Spleen (tissue), 11 donors: ENCODE measurements at regions not wholly inside any gene's neighbourhood (a gene's known extent, or its start where the extent isn't known, plus 50 kb on each side); places are given as distances from the start of the nearest gene placed in this dataset.

ENCODE experiments used
- DNase-seq: peaks from one replicate; pipeline ENCODE4 v3.0.0-alpha.2; 2020
- H3K27ac ChIP-seq, 8 donors: fragments of 200-600 bp; sonication (generic) in 7 of 8; 1 replicate in 4 of 8; 2 replicates in 4 of 8; pipeline versions ENCODE4 v1.5.0 to v1.8.0; 2016 to 2021; ENCODE audit warnings: inconsistent platforms in 4 of 8, mild to moderate bottlenecking in 4 of 8, moderate library complexity in 1 of 8
- H3K27me3 ChIP-seq, 7 donors: fragments of 200-600 bp; sonication (generic) in 6 of 7; replicated peaks in 1 of 7; 1 replicate in 4 of 7; 2 replicates in 3 of 7; pipeline versions ENCODE4 v1.5.0 to v1.8.0; 2016 to 2021; ENCODE audit warnings: inconsistent platforms in 3 of 7, mild to moderate bottlenecking in 1 of 7
- H3K36me3 ChIP-seq, 6 donors: fragments of 200-600 bp; sonication (generic) in 5 of 6; 1 replicate in 4 of 6; 2 replicates in 2 of 6; pipeline versions ENCODE4 v1.5.0 to v1.8.0; 2016 to 2021; ENCODE audit warnings: inconsistent platforms in 2 of 6
- H3K4me1 ChIP-seq, 6 donors: fragments of 200-600 bp; sonication (generic) in 5 of 6; 1 replicate in 3 of 6; 2 replicates in 3 of 6; pipeline versions ENCODE4 v1.5.0 to v1.8.0; 2016 to 2021; ENCODE audit warnings: inconsistent platforms in 3 of 6
- H3K4me3 ChIP-seq, 8 donors: fragments of 200-600 bp; sonication (generic) in 7 of 8; 1 replicate in 4 of 8; 2 replicates in 4 of 8; pipeline versions ENCODE4 v1.5.0 to v1.8.0; 2016 to 2021; ENCODE audit warnings: inconsistent platforms in 4 of 8, mild to moderate bottlenecking in 4 of 8, moderate library complexity in 2 of 8
- H3K9me3 ChIP-seq, 8 donors: fragments of 200-600 bp; sonication (generic) in 7 of 8; 1 replicate in 4 of 8; 2 replicates in 4 of 8; pipeline versions ENCODE4 v1.5.0 to v1.8.0; 2016 to 2021; ENCODE audit warnings: inconsistent platforms in 4 of 8
- POLR2A ChIP-seq, 3 donors: fragments of 450-650 bp; IDR thresholded peaks; one replicate each; pipeline ENCODE4 v1.5.1; 2017; ENCODE audit warnings: antibody characterized with exemption in 3 of 3, mild to moderate bottlenecking in 1 of 3
- POLR2AphosphoS5 ChIP-seq, 3 donors: sonication (generic); formaldehyde crosslinking; IDR thresholded peaks; one replicate each; pipeline ENCODE4 v1.5.1; 2017; ENCODE audit warnings: antibody characterized with exemption in 3 of 3
- WGBS, 5 donors: extraction: QIAGEN DNeasy Blood & Tissue Kit in 3 of 5; methylation state at CpG; one replicate each; pipeline versions ENCODE4 v1.1.5 to v1.1.7; 2013 to 2018; 5-methylcytosine and 5-hydroxymethylcytosine counted together
- intact Hi-C: fragments of 100-400 bp; cut with DNase I; formaldehyde crosslinking; loops from one replicate; pipeline ENCODE4 v1.15.0; 2023; ENCODE audit warnings: low total_unique reads
- TF ChIP-seq, protein P1 (sequence below), 11 experiments: fragments of 200-600 bp in 7 of 11; fragments of 450-650 bp in 4 of 11; sonication (generic) in 4 of 11; IDR thresholded peaks in 8 of 11; conservative IDR thresholded peaks in 3 of 11; 1 replicate in 7 of 11; 2 replicates in 4 of 11; pipeline versions ENCODE4 v1.4.0 to v1.8.0; 2016 to 2021; ENCODE audit warnings: antibody characterized with exemption in 11 of 11, inconsistent platforms in 4 of 11, mild to moderate bottlenecking in 1 of 11
- donor health status: healthy with polysubstance abuse.
- donor health status: DM: no; HTN: no; CAD: no; lungs with moderate emphysema.
- donor health status: DM: no; HTN: no; CAD: no.
- donor health status: Bipolar disorder and iron deficiency.
- donor health status: healthy.
- donor health status: DM: no; HTN: no; CAD: no.
- donor health status: DM: yes; HTN: yes; CAD: no.

DNA sequence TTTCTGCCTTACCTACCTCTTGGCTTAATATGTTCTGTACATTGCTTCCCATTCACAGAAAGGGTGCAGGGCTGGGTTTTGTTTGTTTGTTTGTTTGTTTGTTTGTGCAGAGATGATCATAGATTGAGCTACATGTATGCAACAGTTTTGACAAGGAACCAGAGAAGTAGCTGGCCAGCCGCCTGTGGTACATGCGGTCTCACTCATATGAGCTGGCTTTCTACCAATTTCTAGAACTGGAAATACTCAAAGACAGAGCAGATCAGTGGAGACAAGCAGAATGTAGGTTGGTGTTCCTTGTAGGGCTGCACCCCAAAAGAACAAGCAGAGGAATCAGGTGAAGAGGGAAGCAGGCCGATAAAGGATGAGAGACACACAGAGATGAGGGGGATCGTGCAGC, 502.7 kb downstream of the SOX2 start:
- Histone ChIP-seq H3K36me3 (no peaks in the 10 kb centered on the region), H3K27me3 (no peaks in the 10 kb centered on the region), H3K4me1 (no peaks in the 10 kb centered on the region), H3K4me3 (no peak overlapping the region), H3K9me3 (no peaks in the 10 kb centered on the region), H3K27ac (no peak overlapping the region)
- DNase-seq: no peak
- intact Hi-C loops: no loop called here
- WGBS, 5 donors: 89 to 97% (median 90%) methylated on average over 4 of the region's 4 CpGs
- TF ChIP-seq POLR2A (IDR thresholded peaks at IDR 0.05): no peak
- no peak for TF ChIP-seq POLR2AphosphoS5 (IDR thresholded peaks at IDR 0.05)
- TF ChIP-seq, protein P1, sequence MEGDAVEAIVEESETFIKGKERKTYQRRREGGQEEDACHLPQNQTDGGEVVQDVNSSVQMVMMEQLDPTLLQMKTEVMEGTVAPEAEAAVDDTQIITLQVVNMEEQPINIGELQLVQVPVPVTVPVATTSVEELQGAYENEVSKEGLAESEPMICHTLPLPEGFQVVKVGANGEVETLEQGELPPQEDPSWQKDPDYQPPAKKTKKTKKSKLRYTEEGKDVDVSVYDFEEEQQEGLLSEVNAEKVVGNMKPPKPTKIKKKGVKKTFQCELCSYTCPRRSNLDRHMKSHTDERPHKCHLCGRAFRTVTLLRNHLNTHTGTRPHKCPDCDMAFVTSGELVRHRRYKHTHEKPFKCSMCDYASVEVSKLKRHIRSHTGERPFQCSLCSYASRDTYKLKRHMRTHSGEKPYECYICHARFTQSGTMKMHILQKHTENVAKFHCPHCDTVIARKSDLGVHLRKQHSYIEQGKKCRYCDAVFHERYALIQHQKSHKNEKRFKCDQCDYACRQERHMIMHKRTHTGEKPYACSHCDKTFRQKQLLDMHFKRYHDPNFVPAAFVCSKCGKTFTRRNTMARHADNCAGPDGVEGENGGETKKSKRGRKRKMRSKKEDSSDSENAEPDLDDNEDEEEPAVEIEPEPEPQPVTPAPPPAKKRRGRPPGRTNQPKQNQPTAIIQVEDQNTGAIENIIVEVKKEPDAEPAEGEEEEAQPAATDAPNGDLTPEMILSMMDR (IDR thresholded peaks at IDR 0.05 in 8 of 11, conservative IDR thresholded peaks at IDR 0.05 in 3 of 11): no peak

DNA sequence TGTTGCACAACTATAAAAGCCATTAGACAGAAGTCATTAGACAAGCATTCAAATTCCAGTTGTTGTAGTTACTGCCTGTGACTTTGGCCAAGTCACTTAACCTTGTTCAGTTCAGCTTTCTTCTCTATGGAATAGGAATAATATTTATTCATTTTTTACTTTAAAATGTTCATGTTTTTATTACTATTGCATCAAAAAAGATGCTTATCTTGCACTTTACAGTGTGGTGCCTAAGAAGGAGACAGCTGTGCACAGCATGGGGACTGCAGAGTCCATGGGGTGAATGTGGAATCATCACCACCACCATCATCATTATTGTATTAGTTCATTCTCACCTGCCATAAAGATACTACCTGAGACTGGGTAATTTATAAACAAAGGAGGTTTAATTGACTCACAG, 504.2 kb downstream of the SOX2 start:
- Histone ChIP-seq H3K4me3 (no peak overlapping the region), H3K4me1 (no peaks in the 10 kb centered on the region), H3K9me3 (no peaks in the 10 kb centered on the region), H3K36me3 (no peaks in the 10 kb centered on the region), H3K27me3 (no peaks in the 10 kb centered on the region), H3K27ac (no peak overlapping the region)
- intact Hi-C loops: no loop called here
- TF ChIP-seq POLR2AphosphoS5 (IDR thresholded peaks at IDR 0.05) (no peak), POLR2A (IDR thresholded peaks at IDR 0.05) (no peak)
- TF ChIP-seq, protein P1 (IDR thresholded peaks at IDR 0.05 in 8 of 11, conservative IDR thresholded peaks at IDR 0.05 in 3 of 11): no peak
- DNase-seq: no peak

DNA sequence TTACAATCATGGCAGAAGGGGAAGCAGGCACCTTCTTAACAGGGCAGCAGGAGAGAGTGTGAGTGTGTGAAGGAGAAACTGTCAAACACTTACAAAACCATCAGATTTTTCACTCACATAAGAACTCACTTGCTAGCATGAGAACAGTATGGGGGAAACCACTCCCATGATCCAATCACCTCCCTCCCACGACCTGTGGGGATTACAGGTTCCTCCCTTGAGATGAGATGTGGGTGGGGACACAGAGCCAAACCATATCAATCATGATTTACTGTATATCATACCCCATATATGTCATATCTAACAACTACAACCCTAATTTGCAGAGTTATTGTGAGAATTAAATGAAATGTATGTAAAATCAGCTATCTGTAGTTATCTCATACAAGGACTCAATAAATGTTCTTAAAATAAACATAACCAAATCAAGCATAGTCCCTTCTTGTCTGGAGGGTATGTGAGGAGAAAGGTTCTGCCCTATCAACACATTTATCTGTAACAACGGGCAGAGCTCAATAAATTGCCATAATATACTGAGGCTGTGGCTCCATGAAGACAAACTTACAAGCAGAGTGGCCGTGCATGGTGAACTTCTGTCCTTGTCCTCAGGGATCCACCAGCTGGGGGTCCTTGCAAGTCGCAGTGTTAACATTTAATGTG, 504.7 kb downstream of the SOX2 start:
- H3K4me1 ChIP-seq: no peaks in the 10 kb centered on the region
- no peak for DNase-seq
- H3K36me3 ChIP-seq: no peaks in the 10 kb centered on the region
- no peak overlapping the region for H3K27ac ChIP-seq
- no peak overlapping the region for H3K4me3 ChIP-seq
- whole genome bisulfite sequencing, 5 donors: 51 to 71% (median 62%) methylated on average over 4 of the region's 4 CpGs
- TF ChIP-seq POLR2A (IDR thresholded peaks at IDR 0.05) (no peak), POLR2AphosphoS5 (IDR thresholded peaks at IDR 0.05) (no peak)
- TF ChIP-seq, protein P1 (IDR thresholded peaks at IDR 0.05 in 8 of 11, conservative IDR thresholded peaks at IDR 0.05 in 3 of 11): no peak
- H3K27me3 ChIP-seq: no peaks in the 10 kb centered on the region
- intact Hi-C loops: no loop called here
- H3K9me3 ChIP-seq: no peaks in the 10 kb centered on the region

DNA sequence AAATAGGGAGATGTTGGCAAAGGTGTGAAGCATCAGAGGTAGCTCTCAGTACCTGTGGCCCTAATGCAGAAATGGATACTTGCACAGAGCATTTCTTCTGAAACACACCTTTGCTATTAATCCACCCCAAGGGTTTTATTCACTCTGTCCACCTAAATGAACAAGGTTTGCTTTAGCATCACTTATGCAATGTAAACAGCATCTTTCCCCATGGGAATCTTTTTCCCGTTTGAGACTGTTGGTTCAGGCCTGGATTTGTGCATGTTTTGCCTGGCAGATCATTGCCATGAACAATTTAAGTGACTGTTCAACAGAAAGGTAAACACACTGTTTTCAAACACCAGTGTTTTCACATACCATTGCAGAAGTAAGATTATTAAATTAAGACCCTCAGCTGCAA, 508.3 kb downstream of the SOX2 start:
- H3K4me3 ChIP-seq: no peak overlapping the region
- no peaks in the 10 kb centered on the region for H3K4me1 ChIP-seq
- H3K36me3 ChIP-seq: no peaks in the 10 kb centered on the region
- 51 to 57% (median 53%) methylated on average over 1 of the region's 1 CpG for WGBS, 5 donors
- H3K9me3 ChIP-seq: peaks cover 0 to 3% (median 0%) of the 10 kb centered on the region in 8 donors
- TF ChIP-seq POLR2AphosphoS5 (IDR thresholded peaks at IDR 0.05) (no peak), POLR2A (IDR thresholded peaks at IDR 0.05) (no peak)
- TF ChIP-seq, protein P1 (IDR thresholded peaks at IDR 0.05 in 8 of 11, conservative IDR thresholded peaks at IDR 0.05 in 3 of 11): no peak
- no peaks in the 10 kb centered on the region for H3K27me3 ChIP-seq
- intact Hi-C loops: no loop called here
- no peak for DNase-seq
- H3K27ac ChIP-seq: no peak overlapping the region
